CD8-positive, alpha-beta memory T cell (primary cell): ENCODE measurements at regions not wholly inside any gene's neighbourhood (a gene's known extent, or its start where the extent isn't known, plus 50 kb on each side); places are given as distances from the start of the nearest gene placed in this dataset.

Experiments
- CTCF ChIA-PET: fragments of 350-600 bp; sonication (Branson Sonifier 250); formaldehyde crosslinking; loops from one replicate; lab custom pipeline; 2021; ENCODE audit warnings: antibody characterized with exemption; lab: Charles Lee
- POLR2A ChIA-PET: fragments of 350-600 bp; sonication (Branson Sonifier 250); formaldehyde crosslinking; loops from one replicate; lab custom pipeline; 2021; ENCODE audit warnings: antibody characterized with exemption; lab: Charles Lee
- DNase-seq, 5 donors: peaks; one replicate each; pipeline versions ENCODE4 v3.0.0 to v3.0.0-alpha.2; 2020 to 2022; ENCODE audit warnings: mixed read lengths in 1 of 5
- H3K27ac ChIP-seq: one replicate; pipeline ENCODE4 v1.7.0; 2013; ENCODE audit warnings: low read depth, mild to moderate bottlenecking, low read length, moderate library complexity
- H3K27me3 ChIP-seq: 2 replicates; pipeline ENCODE4 v1.7.0; 2013; ENCODE audit warnings: low read length, mild to moderate bottlenecking; ENCODE audit not compliant: insufficient read depth, poor library complexity, severe bottlenecking
- H3K36me3 ChIP-seq: 2 replicates; pipeline ENCODE4 v1.7.0; 2013; ENCODE audit warnings: mild to moderate bottlenecking, low read length, moderate library complexity; ENCODE audit not compliant: insufficient read depth
- H3K4me1 ChIP-seq: 2 replicates; pipeline ENCODE4 v1.7.0; 2013; ENCODE audit warnings: mild to moderate bottlenecking, low read length, moderate library complexity; ENCODE audit not compliant: insufficient read depth
- H3K4me3 ChIP-seq: 2 replicates; pipeline ENCODE4 v1.7.0; 2013; ENCODE audit warnings: mild to moderate bottlenecking, low read length
- H3K9me3 ChIP-seq: 2 replicates; pipeline ENCODE4 v1.7.0; 2013; ENCODE audit warnings: mild to moderate bottlenecking, low read length
- H3K27ac Mint-ChIP-seq, 8 donors: one replicate each; pipeline ENCODE4 v1.8.0; 2020 to 2021; ENCODE audit warnings: mixed read lengths in 8 of 8, mild to moderate bottlenecking in 6 of 8, inconsistent platforms in 3 of 8, moderate library complexity in 3 of 8
- H3K27me3 Mint-ChIP-seq, 2 donors: one replicate each; pipeline ENCODE4 v1.8.0; 2020 to 2021; ENCODE audit warnings: mixed read lengths in 2 of 2, mild to moderate bottlenecking in 1 of 2, moderate library complexity in 1 of 2
- H3K36me3 Mint-ChIP-seq, 3 donors: one replicate each; pipeline ENCODE4 v1.8.0; 2020 to 2021; ENCODE audit warnings: mixed read lengths in 3 of 3, inconsistent platforms in 1 of 3, mild to moderate bottlenecking in 1 of 3
- H3K4me1 Mint-ChIP-seq, 3 donors: one replicate each; pipeline ENCODE4 v1.8.0; 2020 to 2021; ENCODE audit warnings: mixed read lengths in 3 of 3, inconsistent platforms in 1 of 3, mild to moderate bottlenecking in 1 of 3
- H3K4me3 Mint-ChIP-seq, 7 donors: one replicate each; pipeline ENCODE4 v1.8.0; 2020 to 2021; ENCODE audit warnings: mixed read lengths in 7 of 7, mild to moderate bottlenecking in 6 of 7, moderate library complexity in 4 of 7, inconsistent platforms in 2 of 7
- H3K9me3 Mint-ChIP-seq, 5 donors: one replicate each; pipeline ENCODE4 v1.8.0; 2020 to 2022; ENCODE audit warnings: mixed read lengths in 5 of 5, mild to moderate bottlenecking in 3 of 5, moderate library complexity in 2 of 5, inconsistent platforms in 1 of 5

DNA sequence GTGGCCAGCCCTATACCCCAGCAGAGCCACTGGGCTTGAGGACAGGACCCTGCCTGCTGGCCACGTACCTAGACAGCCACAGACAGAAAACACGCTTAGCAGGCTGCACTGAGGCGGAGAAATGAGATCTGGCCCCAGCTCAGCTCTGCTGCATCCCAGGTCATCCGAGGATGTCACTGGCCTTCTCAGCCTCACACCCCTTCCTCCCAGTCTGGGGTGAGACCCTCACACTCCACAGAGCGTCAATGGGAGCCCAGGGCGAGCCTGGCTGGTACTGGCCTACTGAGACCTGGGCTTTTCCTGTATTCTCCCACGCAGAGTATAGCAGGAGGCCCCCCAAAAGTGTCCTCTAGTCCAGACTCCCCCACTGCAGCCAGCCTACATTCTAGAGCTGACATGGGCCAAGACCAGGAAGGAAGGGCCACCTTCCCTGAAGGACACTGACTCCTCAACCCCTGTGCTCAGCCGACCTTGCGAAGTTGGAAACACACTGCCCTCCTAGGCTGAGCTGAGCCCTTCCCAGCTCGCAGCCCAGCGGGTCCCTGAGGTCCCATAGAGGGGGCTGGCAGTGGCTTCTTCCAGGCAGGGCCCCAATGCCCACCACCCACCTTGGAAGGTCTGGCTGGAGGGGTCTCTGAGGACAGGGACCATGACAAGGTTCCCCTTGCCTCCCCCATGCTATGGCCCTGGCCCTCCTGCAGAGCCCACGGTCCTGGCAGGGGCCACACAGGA lies 65.9 kb upstream of the LINC01488 start:
- no peaks in the 10 kb centered on the region for H3K27me3 ChIP-seq
- no peak overlapping the region for H3K4me3 Mint-ChIP-seq
- peaks cover 16 to 18% of the 10 kb centered on the region in 2 donors for H3K27me3 Mint-ChIP-seq
- ChIA-PET CTCF (no interaction called here), POLR2A (no interaction called here)
- no peak overlapping the region for H3K27ac Mint-ChIP-seq
- H3K36me3 ChIP-seq, result no peaks in the 10 kb centered on the region
- H3K4me1 ChIP-seq, result peaks cover 4% of the 10 kb centered on the region
- peaks cover 0 to 4% (median 0%) of the 10 kb centered on the region in 3 donors for H3K4me1 Mint-ChIP-seq
- peaks cover 0 to 4% (median 1%) of the 10 kb centered on the region in 3 donors for H3K36me3 Mint-ChIP-seq
- H3K27ac ChIP-seq, result no peak overlapping the region
- no peaks in the 10 kb centered on the region for H3K9me3 ChIP-seq
- H3K4me3 ChIP-seq, result no peak overlapping the region
- no peaks in the 10 kb centered on the region for H3K9me3 Mint-ChIP-seq
- DNase-seq, result no peak

DNA sequence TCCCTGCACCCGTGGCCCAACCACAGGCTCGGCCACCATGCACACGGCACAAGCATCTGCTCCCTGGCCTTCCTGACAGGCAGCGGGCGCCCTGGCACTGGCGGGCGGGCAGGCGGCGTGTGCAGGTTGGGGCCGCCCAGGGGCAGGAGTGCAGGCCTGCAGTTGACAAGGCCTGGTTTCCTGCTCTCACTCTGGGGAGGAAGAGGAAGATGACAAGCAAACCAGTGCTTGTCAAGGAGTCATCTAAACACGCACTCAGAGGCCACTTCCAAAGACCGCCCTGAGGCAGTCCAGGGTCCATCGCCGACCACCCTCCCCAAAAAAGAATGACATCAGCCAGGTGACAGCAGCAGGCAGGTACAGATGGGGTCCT lies 65.3 kb upstream of the LINC01488 start:
- H3K4me1 ChIP-seq, result no peaks in the 10 kb centered on the region
- ChIA-PET CTCF (no interaction called here), POLR2A (no interaction called here)
- H3K4me3 ChIP-seq, result no peak overlapping the region
- Mint-ChIP-seq H3K4me1 (peaks cover 0 to 4% (median 0%) of the 10 kb centered on the region in 3 donors), H3K27ac (no peak overlapping the region), H3K9me3 (no peaks in the 10 kb centered on the region), H3K36me3 (peaks cover 0 to 4% (median 1%) of the 10 kb centered on the region in 3 donors), H3K27me3 (peaks cover 16 to 18% of the 10 kb centered on the region in 2 donors), H3K4me3 (no peak overlapping the region)
- no peaks in the 10 kb centered on the region for H3K9me3 ChIP-seq
- H3K27ac ChIP-seq, result no peak overlapping the region
- DNase-seq, result no peak
- H3K36me3 ChIP-seq, result no peaks in the 10 kb centered on the region
- no peaks in the 10 kb centered on the region for H3K27me3 ChIP-seq

DNA sequence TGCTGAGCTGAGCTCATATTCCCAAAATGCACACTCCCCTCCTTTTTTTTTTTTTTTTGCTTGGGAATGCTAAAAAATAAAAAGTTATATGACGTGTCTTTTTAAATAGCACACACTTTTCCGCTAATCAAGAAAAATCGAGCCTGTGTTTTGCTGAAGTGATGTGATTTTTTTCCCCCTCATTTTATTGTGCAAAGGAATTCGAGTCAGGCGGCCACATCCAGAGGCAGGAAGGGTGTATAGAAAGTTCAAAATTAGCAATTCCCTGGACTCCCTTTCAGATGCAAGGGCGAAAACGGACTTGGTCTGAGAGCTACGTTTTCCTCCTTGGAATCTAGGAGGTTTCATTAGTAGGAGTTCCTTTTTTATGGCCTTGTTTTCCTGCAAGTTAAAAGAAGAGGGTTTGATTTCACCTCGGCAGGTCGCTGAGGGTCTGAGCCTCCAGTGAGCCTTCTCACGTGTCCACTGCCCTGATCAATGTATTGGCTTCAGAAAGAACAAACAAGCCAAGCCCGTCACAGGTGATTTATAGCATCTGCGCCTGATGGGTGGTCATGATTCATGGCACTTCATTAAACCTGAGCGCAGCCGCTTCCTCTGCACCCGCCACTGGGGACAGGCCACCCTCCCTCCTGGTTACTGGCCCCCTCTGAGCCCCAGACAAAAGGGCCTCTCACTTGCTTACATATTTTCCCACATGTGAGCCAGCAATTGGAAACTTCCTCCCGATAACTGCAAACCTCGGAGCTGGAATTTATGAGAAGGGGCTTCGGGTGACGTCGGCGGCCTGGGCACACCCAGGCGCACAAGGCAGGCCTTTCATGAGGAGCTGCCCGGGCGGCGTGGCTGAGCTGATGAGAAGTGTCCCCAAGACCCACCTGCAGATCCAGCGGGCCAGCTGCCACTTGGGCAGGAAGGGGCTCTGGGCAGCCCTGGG lies 64.4 kb upstream of the LINC01488 start:
- H3K27ac Mint-ChIP-seq, result no peak overlapping the region
- ChIA-PET CTCF (no interaction called here), POLR2A (no interaction called here)
- peaks cover 11 to 13% of the 10 kb centered on the region in 2 donors for H3K27me3 Mint-ChIP-seq
- no peaks in the 10 kb centered on the region for H3K9me3 ChIP-seq
- no peak overlapping the region for H3K27ac ChIP-seq
- H3K36me3 Mint-ChIP-seq, result peaks cover 0 to 4% (median 1%) of the 10 kb centered on the region in 3 donors
- H3K9me3 Mint-ChIP-seq, result no peaks in the 10 kb centered on the region
- H3K4me3 Mint-ChIP-seq, result no peak overlapping the region
- H3K36me3 ChIP-seq, result no peaks in the 10 kb centered on the region
- no peaks in the 10 kb centered on the region for H3K4me1 ChIP-seq
- no peaks in the 10 kb centered on the region for H3K4me1 Mint-ChIP-seq
- DNase-seq, result no peak
- H3K27me3 ChIP-seq, result no peaks in the 10 kb centered on the region
- H3K4me3 ChIP-seq, result no peak overlapping the region

DNA sequence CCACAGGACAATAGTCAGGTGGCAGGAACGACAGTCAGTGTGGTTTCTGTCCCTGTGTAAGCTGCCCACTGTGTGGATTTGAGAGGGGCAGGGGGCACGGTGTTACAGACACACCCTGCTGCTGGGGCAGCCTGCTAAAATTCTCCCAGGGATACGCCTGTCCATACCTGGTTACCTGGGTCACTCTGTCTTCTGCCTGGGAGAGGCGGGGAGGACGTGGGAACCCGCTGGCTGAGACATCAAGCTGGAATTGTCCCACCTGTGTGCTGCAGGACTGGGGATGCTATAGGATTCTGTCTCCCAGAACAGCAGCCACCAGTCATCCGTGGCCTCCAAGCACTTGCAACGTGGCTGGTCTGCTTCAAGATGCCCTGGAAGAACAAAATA lies 63.8 kb upstream of the LINC01488 start:
- no peaks in the 10 kb centered on the region for H3K4me1 Mint-ChIP-seq
- Histone ChIP-seq H3K9me3 (no peaks in the 10 kb centered on the region), H3K27me3 (no peaks in the 10 kb centered on the region), H3K27ac (no peak overlapping the region), H3K4me3 (no peak overlapping the region), H3K4me1 (no peaks in the 10 kb centered on the region), H3K36me3 (no peaks in the 10 kb centered on the region)
- ChIA-PET POLR2A (no interaction called here), CTCF (no interaction called here)
- H3K27ac Mint-ChIP-seq, result no peak overlapping the region
- DNase-seq, result no peak
- H3K9me3 Mint-ChIP-seq, result no peaks in the 10 kb centered on the region
- H3K4me3 Mint-ChIP-seq, result no peak overlapping the region
- H3K36me3 Mint-ChIP-seq, result peaks cover 0 to 4% (median 1%) of the 10 kb centered on the region in 3 donors
- peaks cover 11 to 12% of the 10 kb centered on the region in 2 donors for H3K27me3 Mint-ChIP-seq

DNA sequence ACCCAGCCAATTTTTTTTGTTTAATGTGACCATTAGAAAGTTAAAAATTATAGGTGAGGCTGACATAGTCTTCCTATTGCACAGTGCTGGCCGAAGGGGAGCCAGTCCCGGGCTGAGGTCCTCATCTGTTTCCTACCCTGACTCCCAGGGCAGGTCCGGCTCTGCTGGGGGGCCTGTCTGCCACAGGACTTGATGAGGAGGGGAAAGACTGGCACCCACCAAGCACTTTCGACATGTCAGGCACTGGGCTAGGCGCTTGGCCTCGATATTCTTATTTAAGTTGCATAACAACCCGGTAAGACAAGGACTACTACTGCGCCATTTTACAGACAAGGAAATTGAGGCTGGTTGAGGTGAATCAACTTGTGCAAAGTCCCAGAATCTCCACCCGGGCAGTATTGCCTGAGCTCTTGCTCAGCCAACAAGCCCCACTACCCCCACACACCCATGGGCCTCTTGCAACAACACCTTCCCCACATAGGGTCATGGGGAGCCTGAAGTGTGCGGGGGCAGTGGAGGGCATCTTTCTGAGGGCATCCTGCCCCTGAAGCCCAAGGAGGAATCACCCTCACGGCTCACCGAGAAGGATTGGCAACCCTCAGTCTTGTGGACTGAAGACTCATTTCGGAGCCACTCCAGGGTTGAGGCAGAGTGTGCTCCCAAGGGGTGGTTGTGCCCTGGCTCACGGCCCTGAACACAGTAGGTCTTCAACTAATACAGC lies 62.7 kb upstream of the LINC01488 start:
- H3K4me3 ChIP-seq, result no peak overlapping the region
- Mint-ChIP-seq H3K27ac (peak overlapping the region in 1 of 8 donors; percentile 19), H3K4me1 (no peaks in the 10 kb centered on the region), H3K9me3 (peaks cover 0 to under 1% (median 0%) of the 10 kb centered on the region in 5 donors), H3K4me3 (no peak overlapping the region), H3K36me3 (peaks cover 0 to 4% (median 1%) of the 10 kb centered on the region in 3 donors), H3K27me3 (peaks cover 7% of the 10 kb centered on the region in 2 donors)
- H3K36me3 ChIP-seq, result no peaks in the 10 kb centered on the region
- H3K27me3 ChIP-seq, result no peaks in the 10 kb centered on the region
- H3K27ac ChIP-seq, result no peak overlapping the region
- ChIA-PET POLR2A (no interaction called here), CTCF (no interaction called here)
- no peaks in the 10 kb centered on the region for H3K9me3 ChIP-seq
- H3K4me1 ChIP-seq, result no peaks in the 10 kb centered on the region
- DNase-seq, result no peak

DNA sequence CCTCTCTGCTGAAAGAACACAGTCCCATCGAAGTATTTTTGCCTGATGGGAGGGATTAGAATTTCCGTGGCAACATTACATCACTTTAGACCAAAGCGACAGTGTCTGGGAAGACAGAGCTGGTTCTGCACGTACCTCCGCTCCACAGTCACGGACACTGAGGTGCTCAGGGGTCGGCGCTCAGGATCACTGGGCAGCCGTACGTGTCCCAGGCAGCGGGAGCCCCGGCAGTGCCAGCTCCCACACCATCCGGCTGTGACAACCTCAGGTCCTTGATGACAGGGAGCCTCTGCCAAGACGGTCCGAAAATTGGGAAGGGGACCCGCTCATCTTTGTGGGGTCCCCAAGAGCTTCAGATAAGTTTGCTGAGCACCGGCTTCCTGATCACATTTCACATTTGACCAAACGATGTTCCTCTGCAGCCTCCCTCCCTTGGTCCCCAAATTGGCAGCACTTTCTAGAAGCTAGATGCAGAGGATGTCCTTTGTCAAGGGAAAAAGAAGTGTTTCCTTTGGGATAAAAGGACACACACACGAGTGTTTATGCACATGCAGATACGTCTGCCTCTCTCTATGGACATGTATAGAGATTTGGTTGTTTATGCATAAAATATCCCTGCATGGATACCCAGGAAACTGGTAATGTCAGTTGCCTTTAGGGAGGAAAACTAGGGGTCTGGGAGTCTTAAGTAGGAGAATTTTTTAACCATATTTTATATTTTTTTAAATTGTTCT lies 61.6 kb upstream of the LINC01488 start:
- ChIA-PET POLR2A (no interaction called here), CTCF (no interaction called here)
- H3K36me3 ChIP-seq, result no peaks in the 10 kb centered on the region
- Mint-ChIP-seq H3K4me1 (no peaks in the 10 kb centered on the region), H3K9me3 (peaks cover 4 to 9% (median 7%) of the 10 kb centered on the region in 5 donors), H3K27me3 (peaks cover 0 to 6% of the 10 kb centered on the region in 2 donors), H3K4me3 (no peak overlapping the region), H3K36me3 (peaks cover 0 to 2% (median 0%) of the 10 kb centered on the region in 3 donors), H3K27ac (peak overlapping the region in 1 of 8 donors; percentile 63)
- H3K27ac ChIP-seq, result no peak overlapping the region
- H3K9me3 ChIP-seq, result peaks cover 6% of the 10 kb centered on the region
- H3K27me3 ChIP-seq, result no peaks in the 10 kb centered on the region
- no peaks in the 10 kb centered on the region for H3K4me1 ChIP-seq
- DNase-seq, result no peak
- no peak overlapping the region for H3K4me3 ChIP-seq

DNA sequence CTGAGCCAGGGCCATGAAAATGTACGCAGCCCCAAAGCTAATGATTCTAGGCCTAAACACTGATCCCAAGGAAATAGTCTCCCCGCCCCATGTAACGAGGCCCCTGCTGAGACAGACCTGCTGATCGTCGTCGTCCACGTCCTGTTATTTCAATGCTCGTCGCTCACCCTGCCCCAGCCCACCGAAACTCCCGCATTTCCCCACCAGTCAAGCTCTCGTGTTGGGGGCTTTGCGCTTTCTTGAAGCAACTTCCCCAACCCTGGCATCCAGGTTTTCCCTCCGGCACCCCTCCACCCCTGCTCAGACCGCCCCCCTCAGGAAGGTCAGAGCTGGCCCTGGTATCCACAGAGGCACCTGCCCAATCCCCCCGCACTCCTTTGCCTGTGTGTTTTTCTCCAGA lies 58.8 kb upstream of the LINC01488 start:
- H3K27me3 ChIP-seq, result no peaks in the 10 kb centered on the region
- no peaks in the 10 kb centered on the region for H3K36me3 ChIP-seq
- no peak overlapping the region for H3K4me3 Mint-ChIP-seq
- H3K27me3 Mint-ChIP-seq, result peaks cover 2 to 5% of the 10 kb centered on the region in 2 donors
- peaks cover 7% of the 10 kb centered on the region for H3K9me3 ChIP-seq
- ChIA-PET POLR2A (no interaction called here), CTCF (no interaction called here)
- peaks cover 0 to 2% (median 0%) of the 10 kb centered on the region in 3 donors for H3K36me3 Mint-ChIP-seq
- no peak overlapping the region for H3K27ac ChIP-seq
- H3K4me1 Mint-ChIP-seq, result peaks cover 10 to 13% (median 10%) of the 10 kb centered on the region in 3 donors
- peak overlapping the region in 1 of 8 donors; percentile 41 for H3K27ac Mint-ChIP-seq
- peaks cover 6% of the 10 kb centered on the region for H3K4me1 ChIP-seq
- H3K4me3 ChIP-seq, result no peak overlapping the region
- H3K9me3 Mint-ChIP-seq, result peaks cover 7 to 16% (median 12%) of the 10 kb centered on the region in 5 donors
- DNase-seq, result no peak
